SU-DHL-6 (cell line): ENCODE measurements at regions not wholly inside any gene's neighbourhood (a gene's known extent, or its start where the extent isn't known, plus 50 kb on each side); places are given as distances from the start of the nearest gene placed in this dataset.

Source experiments
- CTCF ChIP-seq: fragments of 200-600 bp; sonication (generic); IDR thresholded peaks from one replicate; pipeline ENCODE4 v1.5.1; 2017; ENCODE audit warnings: antibody characterized with exemption, mild to moderate bottlenecking, low read length, moderate library complexity; ENCODE audit not compliant: insufficient read depth, poor library complexity, severe bottlenecking
- EZH2phosphoT487 ChIP-seq: fragments of 200-600 bp; sonication (generic), shearing (Covaris generic); conservative IDR thresholded peaks from 2 replicates; pipeline ENCODE4 v1.6.1; 2018; ENCODE audit warnings: mild to moderate bottlenecking, antibody characterized with exemption, low read length, moderate library complexity, mixed read lengths

GRCh38 chr1:59156526-59157199 is 140.2 kb upstream of the FGGY start:
- TF ChIP-seq CTCF (no peak), EZH2phosphoT487 (no peak)
